Transverse colon (tissue), 3 donors: ENCODE measurements at regions not wholly inside any gene's neighbourhood (a gene's known extent, or its start where the extent isn't known, plus 50 kb on each side); places are given as distances from the start of the nearest gene placed in this dataset.

ENCODE experiments used
- CTCF ChIP-seq, 5 experiments: fragments of 200-600 bp in 3 of 5; fragments of 450-650 bp in 2 of 5; sonication (generic) in 3 of 5; IDR thresholded peaks; 1 replicate in 2 of 5; 2 replicates in 3 of 5; pipeline ENCODE4 v1.5.1; 2016 to 2017; ENCODE audit warnings: antibody characterized with exemption in 5 of 5, inconsistent platforms in 3 of 5, mild to moderate bottlenecking in 2 of 5, moderate library complexity in 1 of 5
- POLR2A ChIP-seq: fragments of 450-650 bp; IDR thresholded peaks from one replicate; pipeline ENCODE4 v1.6.1; 2016; ENCODE audit warnings: antibody characterized with exemption, mild to moderate bottlenecking, moderate library complexity

- TF ChIP-seq POLR2A (no peak), CTCF (IDR thresholded peaks at IDR 0.05) (no peak)
Measured at GRCh38 chr5:108451269-108451668, 69.4 kb upstream of the FBXL17 start.
